IgD-negative memory B cell (primary cell): ENCODE measurements at regions not wholly inside any gene's neighbourhood (a gene's known extent, or its start where the extent isn't known, plus 50 kb on each side); places are given as distances from the start of the nearest gene placed in this dataset.

Experiments
- H3K27ac Mint-ChIP-seq, 3 donors: one replicate each; pipeline ENCODE4 v1.8.0; 2020 to 2022; ENCODE audit warnings: mild to moderate bottlenecking in 3 of 3, mixed read lengths in 3 of 3, moderate library complexity in 1 of 3
- H3K27me3 Mint-ChIP-seq: one replicate; pipeline ENCODE4 v1.8.0; 2021; ENCODE audit warnings: mixed read lengths
- H3K36me3 Mint-ChIP-seq: one replicate; pipeline ENCODE4 v1.8.0; 2020; ENCODE audit warnings: mild to moderate bottlenecking, mixed read lengths
- H3K4me1 Mint-ChIP-seq, 3 donors: one replicate each; pipeline ENCODE4 v1.8.0; 2020 to 2022; ENCODE audit warnings: mixed read lengths in 3 of 3, mild to moderate bottlenecking in 1 of 3
- H3K4me3 Mint-ChIP-seq, 4 donors: one replicate each; pipeline ENCODE4 v1.8.0; 2020 to 2022; ENCODE audit warnings: mild to moderate bottlenecking in 4 of 4, mixed read lengths in 4 of 4, moderate library complexity in 3 of 4
- H3K9me3 Mint-ChIP-seq, 3 donors: one replicate each; pipeline ENCODE4 v1.8.0; 2020 to 2021; ENCODE audit warnings: mixed read lengths in 3 of 3, mild to moderate bottlenecking in 1 of 3

GRCh38 chr7:153354071-153354470 lies 594.5 kb downstream of the ACTR3B start:
- H3K27me3 Mint-ChIP-seq, result no peaks in the 10 kb centered on the region
- no peak overlapping the region for H3K27ac Mint-ChIP-seq
- peaks cover 0 to 5% (median 2%) of the 10 kb centered on the region in 3 donors for H3K9me3 Mint-ChIP-seq
- H3K4me3 Mint-ChIP-seq, result no peak overlapping the region
- no peaks in the 10 kb centered on the region for H3K36me3 Mint-ChIP-seq
- H3K4me1 Mint-ChIP-seq, result no peaks in the 10 kb centered on the region

GRCh38 chr7:153370092-153370491 lies 610.5 kb downstream of the ACTR3B start:
- no peak overlapping the region for H3K27ac Mint-ChIP-seq
- H3K27me3 Mint-ChIP-seq, result no peaks in the 10 kb centered on the region
- peaks cover 2% of the 10 kb centered on the region for H3K36me3 Mint-ChIP-seq
- H3K4me1 Mint-ChIP-seq, result no peaks in the 10 kb centered on the region
- peaks cover 2 to 8% (median 3%) of the 10 kb centered on the region in 3 donors for H3K9me3 Mint-ChIP-seq
- H3K4me3 Mint-ChIP-seq, result peak overlapping the region in 1 of 4 donors; percentile 68

- H3K36me3 Mint-ChIP-seq, result no peaks in the 10 kb centered on the region
- H3K27ac Mint-ChIP-seq, result no peak overlapping the region
- no peaks in the 10 kb centered on the region for H3K27me3 Mint-ChIP-seq
- peaks cover 2 to 6% (median 3%) of the 10 kb centered on the region in 3 donors for H3K9me3 Mint-ChIP-seq
- H3K4me3 Mint-ChIP-seq, result no peak overlapping the region
- H3K4me1 Mint-ChIP-seq, result no peaks in the 10 kb centered on the region
Observed at GRCh38 chr7:153380636-153381035, 621.1 kb downstream of the ACTR3B start.

- Mint-ChIP-seq H3K36me3 (no peaks in the 10 kb centered on the region), H3K9me3 (peaks cover 2 to 4% (median 3%) of the 10 kb centered on the region in 3 donors), H3K4me1 (no peaks in the 10 kb centered on the region), H3K27ac (no peak overlapping the region), H3K27me3 (no peaks in the 10 kb centered on the region), H3K4me3 (no peak overlapping the region)
Observed at GRCh38 chr7:153381275-153382040, 621.9 kb downstream of the ACTR3B start.

- Mint-ChIP-seq H3K9me3 (peaks cover 2 to 7% (median 3%) of the 10 kb centered on the region in 3 donors), H3K4me3 (no peak overlapping the region), H3K4me1 (no peaks in the 10 kb centered on the region), H3K27ac (no peak overlapping the region), H3K27me3 (no peaks in the 10 kb centered on the region), H3K36me3 (no peaks in the 10 kb centered on the region)
Observed at GRCh38 chr7:153382641-153383101, 623.1 kb downstream of the ACTR3B start.

- no peaks in the 10 kb centered on the region for H3K4me1 Mint-ChIP-seq
- H3K27me3 Mint-ChIP-seq, result no peaks in the 10 kb centered on the region
- H3K27ac Mint-ChIP-seq, result no peak overlapping the region
- no peak overlapping the region for H3K4me3 Mint-ChIP-seq
- H3K36me3 Mint-ChIP-seq, result no peaks in the 10 kb centered on the region
- peaks cover 2 to 8% (median 3%) of the 10 kb centered on the region in 3 donors for H3K9me3 Mint-ChIP-seq
Observed at GRCh38 chr7:153383781-153384180, 624.2 kb downstream of the ACTR3B start.

GRCh38 chr7:153385502-153385901 lies 626.0 kb downstream of the ACTR3B start:
- Mint-ChIP-seq H3K4me1 (no peaks in the 10 kb centered on the region), H3K4me3 (no peak overlapping the region), H3K27me3 (no peaks in the 10 kb centered on the region), H3K9me3 (peaks cover 3 to 20% (median 11%) of the 10 kb centered on the region in 3 donors), H3K36me3 (no peaks in the 10 kb centered on the region), H3K27ac (no peak overlapping the region)

- peaks cover 6 to 28% (median 12%) of the 10 kb centered on the region in 3 donors for H3K9me3 Mint-ChIP-seq
- H3K4me1 Mint-ChIP-seq, result no peaks in the 10 kb centered on the region
- no peaks in the 10 kb centered on the region for H3K36me3 Mint-ChIP-seq
- H3K27ac Mint-ChIP-seq, result no peak overlapping the region
- H3K4me3 Mint-ChIP-seq, result peak overlapping the region in 1 of 4 donors; percentile 20
- H3K27me3 Mint-ChIP-seq, result no peaks in the 10 kb centered on the region
Observed at GRCh38 chr7:153386556-153386955, 627.0 kb downstream of the ACTR3B start.

- H3K4me1 Mint-ChIP-seq, result no peaks in the 10 kb centered on the region
- H3K9me3 Mint-ChIP-seq, result peaks cover 6 to 33% (median 13%) of the 10 kb centered on the region in 3 donors
- H3K4me3 Mint-ChIP-seq, result no peak overlapping the region
- H3K27me3 Mint-ChIP-seq, result no peaks in the 10 kb centered on the region
- H3K36me3 Mint-ChIP-seq, result no peaks in the 10 kb centered on the region
- no peak overlapping the region for H3K27ac Mint-ChIP-seq
Observed at GRCh38 chr7:153388611-153389010, 629.1 kb downstream of the ACTR3B start.

- H3K9me3 Mint-ChIP-seq, result peaks cover 6 to 39% (median 13%) of the 10 kb centered on the region in 3 donors
Observed at GRCh38 chr7:153389261-153389660, 629.7 kb downstream of the ACTR3B start.

GRCh38 chr7:153390955-153391354 lies 631.4 kb downstream of the ACTR3B start:
- H3K9me3 Mint-ChIP-seq, result peaks cover 4 to 40% (median 13%) of the 10 kb centered on the region in 3 donors

More at GRCh38 chr7:153389261-153389660, 629.7 kb downstream of the ACTR3B start:
- Mint-ChIP-seq H3K36me3 (no peaks in the 10 kb centered on the region), H3K27ac (no peak overlapping the region), H3K4me3 (no peak overlapping the region), H3K27me3 (no peaks in the 10 kb centered on the region), H3K4me1 (no peaks in the 10 kb centered on the region)

GRCh38 chr7:153392726-153393125 lies 633.2 kb downstream of the ACTR3B start:
- no peaks in the 10 kb centered on the region for H3K4me1 Mint-ChIP-seq
- no peak overlapping the region for H3K4me3 Mint-ChIP-seq
- H3K27me3 Mint-ChIP-seq, result no peaks in the 10 kb centered on the region
- peaks cover 4 to 36% (median 13%) of the 10 kb centered on the region in 3 donors for H3K9me3 Mint-ChIP-seq
- H3K27ac Mint-ChIP-seq, result no peak overlapping the region
- H3K36me3 Mint-ChIP-seq, result no peaks in the 10 kb centered on the region

More at GRCh38 chr7:153390955-153391354, 631.4 kb downstream of the ACTR3B start:
- Mint-ChIP-seq H3K27ac (peak overlapping the region in 1 of 3 donors; percentile 7), H3K36me3 (no peaks in the 10 kb centered on the region), H3K27me3 (no peaks in the 10 kb centered on the region), H3K4me3 (no peak overlapping the region), H3K4me1 (no peaks in the 10 kb centered on the region)

- Mint-ChIP-seq H3K27me3 (no peaks in the 10 kb centered on the region), H3K27ac (no peak overlapping the region), H3K4me1 (no peaks in the 10 kb centered on the region), H3K4me3 (no peak overlapping the region), H3K36me3 (no peaks in the 10 kb centered on the region), H3K9me3 (peaks cover 4 to 36% (median 13%) of the 10 kb centered on the region in 3 donors)
Observed at GRCh38 chr7:153393666-153394065, 634.1 kb downstream of the ACTR3B start.

- no peaks in the 10 kb centered on the region for H3K4me1 Mint-ChIP-seq
- peaks cover 0 to 23% (median 2%) of the 10 kb centered on the region in 3 donors for H3K9me3 Mint-ChIP-seq
- no peak overlapping the region for H3K27ac Mint-ChIP-seq
- no peak overlapping the region for H3K4me3 Mint-ChIP-seq
- no peaks in the 10 kb centered on the region for H3K27me3 Mint-ChIP-seq
- H3K36me3 Mint-ChIP-seq, result no peaks in the 10 kb centered on the region
Observed at GRCh38 chr7:153396475-153396874, 636.9 kb downstream of the ACTR3B start.

GRCh38 chr7:153397459-153397858 lies 637.9 kb downstream of the ACTR3B start:
- no peak overlapping the region for H3K4me3 Mint-ChIP-seq
- no peaks in the 10 kb centered on the region for H3K27me3 Mint-ChIP-seq

GRCh38 chr7:153397906-153398305 lies 638.4 kb downstream of the ACTR3B start:
- Mint-ChIP-seq H3K27ac (no peak overlapping the region), H3K36me3 (peaks cover 2% of the 10 kb centered on the region), H3K9me3 (peaks cover 0 to 27% (median 3%) of the 10 kb centered on the region in 3 donors), H3K27me3 (no peaks in the 10 kb centered on the region), H3K4me3 (no peak overlapping the region), H3K4me1 (no peaks in the 10 kb centered on the region)

More at GRCh38 chr7:153397459-153397858, 637.9 kb downstream of the ACTR3B start:
- Mint-ChIP-seq H3K27ac (no peak overlapping the region), H3K36me3 (peaks cover 2% of the 10 kb centered on the region), H3K4me1 (no peaks in the 10 kb centered on the region), H3K9me3 (peaks cover 0 to 28% (median 3%) of the 10 kb centered on the region in 3 donors)
